Ascending aorta (tissue), 2 donors: ENCODE measurements at regions not wholly inside any gene's neighbourhood (a gene's known extent, or its start where the extent isn't known, plus 50 kb on each side); places are given as distances from the start of the nearest gene placed in this dataset.

ENCODE experiments used
- DNase-seq, 2 donors: peaks; one replicate each; pipeline ENCODE4 v3.0.0-alpha.2; 2019; ENCODE audit warnings: low spot score in 2 of 2
- H3K27ac ChIP-seq, 2 donors: fragments of 200-600 bp; sonication (generic); one replicate each; pipeline ENCODE4 v1.5.1; 2016 to 2017; ENCODE audit warnings: mild to moderate bottlenecking in 1 of 2
- H3K27me3 ChIP-seq: fragments of 200-600 bp; sonication (generic); one replicate; pipeline ENCODE4 v1.5.1; 2017
- H3K36me3 ChIP-seq, 2 donors: fragments of 200-600 bp; sonication (generic); one replicate each; pipeline ENCODE4 v1.5.1; 2016
- H3K4me1 ChIP-seq, 2 donors: fragments of 200-600 bp; sonication (generic); one replicate each; pipeline ENCODE4 v1.5.1; 2016 to 2017; ENCODE audit warnings: mild to moderate bottlenecking in 1 of 2
- H3K4me3 ChIP-seq, 2 donors: fragments of 200-600 bp; sonication (generic); one replicate each; pipeline ENCODE4 v1.5.1; 2016 to 2017; ENCODE audit warnings: mild to moderate bottlenecking in 1 of 2
- H3K9me3 ChIP-seq, 2 donors: fragments of 200-600 bp; sonication (generic); one replicate each; pipeline ENCODE4 v1.5.1; 2016
- CTCF ChIP-seq, 3 experiments: fragments of 200-600 bp in 2 of 3; fragments of 450-650 bp in 1 of 3; sonication (generic) in 2 of 3; IDR thresholded peaks; one replicate each; pipeline ENCODE4 v1.5.1; 2016 to 2019; ENCODE audit warnings: antibody characterized with exemption in 3 of 3, mild to moderate bottlenecking in 1 of 3, moderate library complexity in 1 of 3
- intact Hi-C: fragments of 100-400 bp; cut with DNase I; formaldehyde crosslinking; loops from one replicate; pipeline ENCODE4 v1.15.1; 2023

GRCh38 chr10:43861966-43862751 is 213.5 kb upstream of the ZNF32 start:
- Histone ChIP-seq H3K36me3 (no peaks in the 10 kb centered on the region), H3K4me1 (peaks cover 0 to 28% of the 10 kb centered on the region in 2 donors), H3K27me3 (no peaks in the 10 kb centered on the region), H3K9me3 (no peaks in the 10 kb centered on the region), H3K27ac (peak overlapping the region; percentile 77 to 89), H3K4me3 (no peak overlapping the region)
- no peak for TF ChIP-seq CTCF (IDR thresholded peaks at IDR 0.05)
- intact Hi-C loops = loop anchor here (2.0 to 10.0 kb wide), 4 partner anchors 15 to 170 kb away; no protein-coding TSS in a partner anchor
- DNase-seq = peak in 1 of 2 donors; percentile 81

DNA sequence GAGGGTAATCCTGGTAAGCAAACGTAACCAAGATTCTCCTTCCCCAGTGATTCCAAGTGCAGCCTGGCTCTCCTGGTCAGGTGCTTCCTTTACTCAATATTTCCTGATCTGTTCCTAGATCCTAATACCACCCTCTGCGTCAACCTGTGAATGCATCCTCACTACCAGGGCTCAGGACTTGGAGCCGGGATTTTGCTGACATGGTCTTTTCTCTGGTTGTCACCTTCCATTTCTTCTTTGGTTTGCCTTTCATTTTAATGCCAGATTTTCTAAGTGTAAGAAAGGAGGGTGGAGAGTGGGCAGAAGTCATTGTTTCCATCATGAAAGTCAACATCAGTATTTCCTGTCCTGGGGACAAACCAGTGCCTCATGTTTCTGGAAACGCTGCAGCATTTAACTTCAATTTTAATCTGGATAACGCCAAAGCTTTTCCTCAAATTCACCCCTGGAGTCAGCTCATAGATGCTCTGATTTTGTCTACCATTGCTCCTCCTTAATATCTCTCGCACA is 210.4 kb upstream of the ZNF32 start:
- Histone ChIP-seq H3K4me3 (no peak overlapping the region), H3K4me1 (peaks cover 0 to 21% of the 10 kb centered on the region in 2 donors), H3K27me3 (no peaks in the 10 kb centered on the region), H3K9me3 (no peaks in the 10 kb centered on the region), H3K27ac (no peak overlapping the region), H3K36me3 (no peaks in the 10 kb centered on the region)
- TF ChIP-seq CTCF (IDR thresholded peaks at IDR 0.05) = no peak
- no peak for DNase-seq
- intact Hi-C loops = no loop called here

GRCh38 chr10:43857931-43858315 is 209.2 kb upstream of the ZNF32 start:
- H3K9me3 ChIP-seq = no peaks in the 10 kb centered on the region
- H3K4me3 ChIP-seq = no peak overlapping the region
- DNase-seq = no peak
- peaks cover 0 to 12% of the 10 kb centered on the region in 2 donors for H3K4me1 ChIP-seq
- H3K36me3 ChIP-seq = no peaks in the 10 kb centered on the region
- peak overlapping the region in 1 of 2 donors; percentile 17 for H3K27ac ChIP-seq
- no peaks in the 10 kb centered on the region for H3K27me3 ChIP-seq
- no peak for TF ChIP-seq CTCF (IDR thresholded peaks at IDR 0.05)
- intact Hi-C loops = no loop called here

DNA sequence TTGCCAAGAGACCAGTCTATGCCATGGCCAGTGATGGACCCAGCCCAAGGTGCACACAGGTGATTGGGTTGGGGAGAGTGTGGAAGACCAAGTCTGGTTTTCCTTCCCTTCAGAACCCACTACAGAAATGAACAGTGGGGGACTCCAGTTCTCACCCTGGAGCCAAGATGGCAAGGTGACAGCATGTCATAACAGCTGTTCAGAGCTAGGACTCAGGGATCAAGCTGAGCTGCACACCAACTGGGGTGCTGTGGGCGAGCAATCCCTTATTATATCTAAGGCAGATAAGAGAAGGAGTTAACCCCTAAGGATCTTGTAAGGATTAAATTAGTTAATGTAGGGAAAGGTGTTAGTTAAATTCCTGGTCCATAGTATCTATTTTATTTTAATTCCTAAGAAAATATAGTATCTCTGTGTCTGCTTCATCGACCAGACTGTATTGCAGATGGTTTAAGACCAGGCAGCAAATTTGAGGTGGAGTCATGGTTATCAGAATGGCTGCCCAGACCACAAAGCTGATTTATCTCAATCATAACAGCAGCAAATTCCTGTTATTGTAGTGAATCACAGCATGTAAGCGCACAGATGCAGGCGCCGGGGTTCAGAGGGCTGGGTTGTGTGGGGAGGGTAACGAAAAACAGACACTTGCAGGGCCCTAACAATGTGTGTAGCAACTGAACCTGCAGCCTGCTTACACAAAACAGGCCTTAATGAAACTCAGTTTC is 208.7 kb upstream of the ZNF32 start:
- intact Hi-C loops = no loop called here
- Histone ChIP-seq H3K9me3 (no peaks in the 10 kb centered on the region), H3K36me3 (no peaks in the 10 kb centered on the region), H3K4me1 (peaks cover 0 to 7% of the 10 kb centered on the region in 2 donors), H3K27ac (peak overlapping the region; percentile 17 to 54), H3K27me3 (no peaks in the 10 kb centered on the region), H3K4me3 (no peak overlapping the region)
- TF ChIP-seq CTCF (IDR thresholded peaks at IDR 0.05) = no peak
- DNase-seq = no peak

- intact Hi-C loops = no loop called here
- TF ChIP-seq CTCF (IDR thresholded peaks at IDR 0.05) = no peak
- Histone ChIP-seq H3K4me3 (no peak overlapping the region), H3K36me3 (no peaks in the 10 kb centered on the region), H3K9me3 (no peaks in the 10 kb centered on the region), H3K4me1 (peaks cover 0 to 3% of the 10 kb centered on the region in 2 donors), H3K27ac (no peak overlapping the region), H3K27me3 (no peaks in the 10 kb centered on the region)
- DNase-seq = no peak
Observed at GRCh38 chr10:43856299-43856698, 207.6 kb upstream of the ZNF32 start.
